ENCODE measurements at regions not wholly inside any gene's neighbourhood (a gene's known extent, or its start where the extent isn't known, plus 50 kb on each side); places are given as distances from the start of the nearest gene placed in this dataset. TPM values are rescaled to one million over a fixed set of nuclear protein-coding genes. Genes with fewer than 3 reads are reported as not detected.

Small RNA genes lying in the stretch of these regions (small RNA-seq; reads per million reads assigned to genes)
- gene HIGD1AP3 (ENCODE audit: low replicate concordance) = not detected
- gene SUMO2P6 (ENCODE audit: low replicate concordance) = not detected
